B cell (primary cell): ENCODE measurements at regions not wholly inside any gene's neighbourhood (a gene's known extent, or its start where the extent isn't known, plus 50 kb on each side); places are given as distances from the start of the nearest gene placed in this dataset.

ENCODE experiments used
- ATAC-seq: fragments of 200-7000 bp; cut with Tn5 transposase; one replicate; pipeline ENCODE4 v1.10.0; 2021; ENCODE audit warnings: low read depth, mild to moderate bottlenecking, moderate number of reproducible peaks, moderate library complexity
- CTCF ChIA-PET: fragments of 350-600 bp; sonication (Branson Sonifier 250); formaldehyde crosslinking; loops from one replicate; lab custom pipeline; 2021; ENCODE audit warnings: antibody characterized with exemption, inconsistent platforms; lab: Charles Lee
- POLR2A ChIA-PET: fragments of 350-600 bp; sonication (Branson Sonifier 250); formaldehyde crosslinking; loops from one replicate; lab custom pipeline; 2021; ENCODE audit warnings: antibody characterized with exemption; lab: Charles Lee
- DNase-seq: peaks from one replicate; pipeline ENCODE4 v3.0.0; 2013
- H2AFZ ChIP-seq: 2 replicates; pipeline ENCODE4 v1.6.1; 2012; ENCODE audit warnings: mild to moderate bottlenecking, low read depth, low read length; ENCODE audit not compliant: insufficient read depth, poor library complexity, severe bottlenecking
- H3K27ac ChIP-seq, 2 donors: 1 replicate in 1 of 2; 2 replicates in 1 of 2; pipeline ENCODE4 v1.5.1; 2012 to 2013; ENCODE audit warnings: low read length in 2 of 2, mild to moderate bottlenecking in 2 of 2, moderate library complexity in 1 of 2
- H3K27me3 ChIP-seq, 4 experiments: fragments of 200-600 bp in 1 of 4; sonication (generic) in 1 of 4; replicated peaks in 1 of 4; 1 replicate in 2 of 4; 2 replicates in 2 of 4; pipeline versions ENCODE4 v1.6.1 to v1.7.0; 2013 to 2016; ENCODE audit warnings: low read length in 3 of 4, mild to moderate bottlenecking in 2 of 4, mixed read lengths in 1 of 4, moderate library complexity in 1 of 4; ENCODE audit not compliant: insufficient read depth in 4 of 4, control insufficient read depth in 3 of 4; ENCODE audit errors: control extremely low read depth in 1 of 4
- H3K36me3 ChIP-seq, 2 experiments: replicated peaks in 1 of 2; 1 replicate in 1 of 2; 2 replicates in 1 of 2; pipeline versions ENCODE4 v1.6.1 to v1.7.1; 2013; ENCODE audit warnings: low read length in 1 of 2; ENCODE audit not compliant: insufficient read depth in 2 of 2, control insufficient read depth in 1 of 2; ENCODE audit errors: control extremely low read depth in 1 of 2, extremely low read depth in 1 of 2
- H3K4me1 ChIP-seq, 2 donors: fragments of 200-600 bp in 1 of 2; sonication (generic) in 1 of 2; 1 replicate in 1 of 2; 2 replicates in 1 of 2; pipeline versions ENCODE4 v1.5.1 to v1.6.1; 2013 to 2017; ENCODE audit warnings: low read length in 2 of 2; ENCODE audit not compliant: control insufficient read depth in 2 of 2, insufficient read depth in 2 of 2
- H3K4me2 ChIP-seq: replicated peaks from 2 replicates; pipeline ENCODE3; 2012; ENCODE audit warnings: mild to moderate bottlenecking, low read depth, low read length; ENCODE audit not compliant: poor library complexity, severe bottlenecking
- H3K4me3 ChIP-seq, 5 experiments: fragments of 200-600 bp in 1 of 5; sonication (generic) in 1 of 5; 1 replicate in 3 of 5; 2 replicates in 2 of 5; pipeline versions ENCODE4 v1.5.1 to v1.7.0; 2011 to 2016; ENCODE audit warnings: low read length in 4 of 5, mild to moderate bottlenecking in 4 of 5, low read depth in 2 of 5, control low read depth in 1 of 5, moderate library complexity in 1 of 5; ENCODE audit not compliant: insufficient read depth in 1 of 5; ENCODE audit errors: control extremely low read depth in 1 of 5, extremely low read depth in 1 of 5
- H3K79me2 ChIP-seq: fragments of 200-600 bp; sonication (generic); one replicate; pipeline ENCODE4 v1.6.0; 2016; ENCODE audit warnings: low read length; ENCODE audit not compliant: control insufficient read depth, insufficient read depth
- H3K9ac ChIP-seq: fragments of 200-600 bp; sonication (generic); 2 replicates; pipeline ENCODE4 v1.6.1; 2017; ENCODE audit warnings: mild to moderate bottlenecking, low read length, moderate library complexity
- H3K9me3 ChIP-seq, 3 donors: one replicate each; pipeline versions ENCODE4 v1.6.1 to v1.7.1; 2013; ENCODE audit warnings: low read length in 2 of 3; ENCODE audit not compliant: control insufficient read depth in 2 of 3, insufficient read depth in 1 of 3; ENCODE audit errors: control extremely low read depth in 1 of 3
- H4K20me1 ChIP-seq: 2 replicates; pipeline ENCODE4 v1.6.0; 2012; ENCODE audit warnings: mild to moderate bottlenecking, low read length; ENCODE audit not compliant: insufficient read depth, control insufficient read depth, poor library complexity, severe bottlenecking
- H3K27ac Mint-ChIP-seq: one replicate; pipeline ENCODE4 v1.8.0; 2021; ENCODE audit warnings: mixed read lengths
- H3K27me3 Mint-ChIP-seq: one replicate; pipeline ENCODE4 v1.8.0; 2021; ENCODE audit warnings: mixed read lengths
- H3K4me1 Mint-ChIP-seq: one replicate; pipeline ENCODE4 v1.8.0; 2021; ENCODE audit warnings: mixed read lengths
- H3K4me3 Mint-ChIP-seq: one replicate; pipeline ENCODE4 v1.8.0; 2021; ENCODE audit warnings: mixed read lengths
- H3K9me3 Mint-ChIP-seq: one replicate; pipeline ENCODE4 v1.8.0; 2022; ENCODE audit warnings: mixed read lengths; ENCODE audit not compliant: insufficient read depth
- CTCF ChIP-seq: fragments of 200-600 bp; IDR thresholded peaks from one replicate; pipeline ENCODE4 v1.8.0; 2022; ENCODE audit warnings: antibody characterized with exemption, mild to moderate bottlenecking
- EZH2 ChIP-seq: IDR thresholded peaks from 2 replicates; pipeline ENCODE4 v1.6.1; 2012; ENCODE audit warnings: borderline replicate concordance, low read depth, mild to moderate bottlenecking, moderate library complexity, low read length; ENCODE audit not compliant: insufficient read depth, poor library complexity, severe bottlenecking
- WGBS: methylation state at CpG from one replicate; pipeline ENCODE4 v1.1.5; 2013; ENCODE audit warnings: missing lambda C conversion rate; ENCODE audit not compliant: insufficient coverage; 5-methylcytosine and 5-hydroxymethylcytosine counted together
- intact Hi-C: fragments of 100-400 bp; cut with micrococcal nuclease; formaldehyde crosslinking; loops from one replicate; pipeline ENCODE4 v1.10.0; 2022

DNA sequence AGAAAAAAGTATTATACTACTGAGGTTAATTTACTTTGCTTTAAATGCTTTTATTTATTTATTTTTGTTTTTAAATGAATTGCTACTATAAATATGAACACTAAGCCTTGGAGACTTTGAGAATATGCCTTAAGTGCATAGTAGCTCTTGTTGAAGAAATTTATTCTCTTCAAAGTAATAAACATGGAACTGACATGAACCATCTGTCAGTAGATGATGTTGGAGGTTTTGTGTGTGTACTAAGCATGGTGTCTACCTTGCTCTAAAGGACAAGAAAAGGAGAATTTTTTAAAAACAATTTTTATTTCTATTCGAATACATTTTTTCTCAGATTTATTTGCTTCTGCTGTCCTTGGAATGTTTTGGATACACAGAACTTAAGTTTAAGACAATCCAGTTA, 81.1 kb upstream of the PDZRN3 start:
- H3K4me3 ChIP-seq: no peak overlapping the region
- H3K4me3 Mint-ChIP-seq: no peak overlapping the region
- H3K9me3 ChIP-seq: peaks cover 0 to 2% (median 0%) of the 10 kb centered on the region in 3 donors
- no peak overlapping the region for H3K27ac ChIP-seq
- no peak overlapping the region for H3K27ac Mint-ChIP-seq
- WGBS: no CpG with 5 or more reads among the region's 1 CpG
- no peaks in the 10 kb centered on the region for H3K36me3 ChIP-seq
- TF ChIP-seq CTCF: no peak
- TF ChIP-seq EZH2: no peak
- no peak overlapping the region for H3K9ac ChIP-seq
- ATAC-seq (no peak), DNase-seq (no peak)
- no peaks in the 10 kb centered on the region for H3K4me1 ChIP-seq
- no peaks in the 10 kb centered on the region for H3K27me3 Mint-ChIP-seq
- no peaks in the 10 kb centered on the region for H3K79me2 ChIP-seq
- no peaks in the 10 kb centered on the region for H4K20me1 ChIP-seq
- no peaks in the 10 kb centered on the region for H3K4me1 Mint-ChIP-seq
- intact Hi-C loops: no loop called here
- CTCF ChIA-PET: no interaction called here
- POLR2A ChIA-PET: no interaction called here
- no peak overlapping the region for H3K4me2 ChIP-seq
- H3K9me3 Mint-ChIP-seq: peaks cover 2% of the 10 kb centered on the region
- no peak overlapping the region for H2AFZ ChIP-seq
- H3K27me3 ChIP-seq: no peaks in the 10 kb centered on the region

DNA sequence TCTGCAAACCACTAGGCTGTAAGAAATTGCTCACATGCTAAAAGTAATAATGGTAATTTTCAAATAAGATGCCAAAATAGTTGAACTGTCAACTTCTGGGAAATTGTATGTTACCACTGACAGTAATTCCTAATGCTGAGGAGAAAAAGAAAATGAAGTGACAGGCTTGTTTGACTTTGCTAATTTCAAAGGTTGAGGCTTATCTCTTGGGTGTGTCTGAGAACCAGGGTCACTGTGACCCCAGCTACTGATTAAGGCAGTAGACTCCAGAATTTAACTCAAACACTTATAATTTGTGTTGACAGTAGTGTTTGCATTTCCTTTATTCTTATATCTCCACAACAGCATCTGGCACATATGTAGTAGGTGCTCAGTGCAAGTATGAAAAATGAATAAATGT, 74.6 kb upstream of the PDZRN3 start:
- Mint-ChIP-seq H3K4me1 (no peaks in the 10 kb centered on the region), H3K27me3 (no peaks in the 10 kb centered on the region), H3K27ac (no peak overlapping the region), H3K4me3 (no peak overlapping the region), H3K9me3 (peaks cover 2% of the 10 kb centered on the region)
- POLR2A ChIA-PET: no interaction called here
- Histone ChIP-seq H3K79me2 (no peaks in the 10 kb centered on the region), H3K9me3 (no peaks in the 10 kb centered on the region), H4K20me1 (no peaks in the 10 kb centered on the region), H3K27ac (no peak overlapping the region), H3K27me3 (no peaks in the 10 kb centered on the region), H2AFZ (no peak overlapping the region), H3K4me1 (no peaks in the 10 kb centered on the region), H3K36me3 (no peaks in the 10 kb centered on the region), H3K4me3 (no peak overlapping the region), H3K9ac (no peak overlapping the region), H3K4me2 (no peak overlapping the region)
- TF ChIP-seq CTCF (no peak), EZH2 (no peak)
- intact Hi-C loops: no loop called here
- CTCF ChIA-PET: no interaction called here
- ATAC-seq (no peak), DNase-seq (no peak)
